ENCODE measurements at regions not wholly inside any gene's neighbourhood (a gene's known extent, or its start where the extent isn't known, plus 50 kb on each side); places are given as distances from the start of the nearest gene placed in this dataset.

- Histone ChIP-seq H3K9me3 (no peaks in the 10 kb centered on the region), H3K27ac (no peak overlapping the region), H3K36me3 (no peaks in the 10 kb centered on the region), H3K27me3 (no peaks in the 10 kb centered on the region), H3K4me1 (no peaks in the 10 kb centered on the region), H3K4me3 (no peak overlapping the region)
- DNase-seq (ENCODE audit: extremely low spot score in 2 of 2): no peak
- no peak for TF ChIP-seq POLR2AphosphoS5 (IDR thresholded peaks at IDR 0.05; ENCODE audit: insufficient read depth in 1 of 2, low read depth in 1 of 2)
- TF ChIP-seq POLR2A (IDR thresholded peaks at IDR 0.05): no peak
- no peak for TF ChIP-seq CTCF (IDR thresholded peaks at IDR 0.05)
- intact Hi-C loops (cut with DNase I): no loop called here
Measured at GRCh38 chr11:119970555-119971304, 167.2 kb downstream of the TRIM29 start.

GRCh38 chr11:119964136-119965025 lies 173.5 kb downstream of the TRIM29 start:
- Histone ChIP-seq H3K27ac (no peak overlapping the region), H3K4me1 (no peaks in the 10 kb centered on the region), H3K4me3 (no peak overlapping the region), H3K36me3 (no peaks in the 10 kb centered on the region), H3K9me3 (no peaks in the 10 kb centered on the region), H3K27me3 (no peaks in the 10 kb centered on the region)
- TF ChIP-seq CTCF (IDR thresholded peaks at IDR 0.05): no peak
- TF ChIP-seq POLR2A (IDR thresholded peaks at IDR 0.05): no peak
- no peak for TF ChIP-seq POLR2AphosphoS5 (IDR thresholded peaks at IDR 0.05; ENCODE audit: insufficient read depth in 1 of 2, low read depth in 1 of 2)
- no peak for DNase-seq (ENCODE audit: extremely low spot score in 2 of 2)
- intact Hi-C loops (cut with DNase I): no loop called here

- Histone ChIP-seq H3K27me3 (no peaks in the 10 kb centered on the region), H3K4me1 (no peaks in the 10 kb centered on the region), H3K4me3 (no peak overlapping the region), H3K9me3 (no peaks in the 10 kb centered on the region), H3K36me3 (no peaks in the 10 kb centered on the region), H3K27ac (no peak overlapping the region)
- DNase-seq (ENCODE audit: extremely low spot score in 2 of 2): no peak
- TF ChIP-seq CTCF (IDR thresholded peaks at IDR 0.05) (no peak), POLR2A (IDR thresholded peaks at IDR 0.05) (no peak), POLR2AphosphoS5 (IDR thresholded peaks at IDR 0.05; ENCODE audit: insufficient read depth in 1 of 2, low read depth in 1 of 2) (no peak)
- intact Hi-C loops (cut with DNase I): no loop called here
Measured at GRCh38 chr11:119957951-119958350, 180.0 kb downstream of the TRIM29 start.

- no peaks in the 10 kb centered on the region for H3K4me1 ChIP-seq
- no peaks in the 10 kb centered on the region for H3K27me3 ChIP-seq
- no peaks in the 10 kb centered on the region for H3K9me3 ChIP-seq
- H3K36me3 ChIP-seq: no peaks in the 10 kb centered on the region
- DNase-seq (ENCODE audit: extremely low spot score in 2 of 2): no peak
- TF ChIP-seq POLR2AphosphoS5 (IDR thresholded peaks at IDR 0.05; ENCODE audit: insufficient read depth in 1 of 2, low read depth in 1 of 2): no peak
- no peak for TF ChIP-seq POLR2A (IDR thresholded peaks at IDR 0.05)
- no peak for TF ChIP-seq CTCF (IDR thresholded peaks at IDR 0.05)
- no peak overlapping the region for H3K4me3 ChIP-seq
- intact Hi-C loops (cut with DNase I): no loop called here
- no peak overlapping the region for H3K27ac ChIP-seq
Measured at GRCh38 chr11:119952441-119952840, 185.5 kb downstream of the TRIM29 start.

- Histone ChIP-seq H3K4me1 (no peaks in the 10 kb centered on the region), H3K27ac (no peak overlapping the region)
Measured at GRCh38 chr11:119943298-119943655, 194.6 kb downstream of the TRIM29 start.

More at GRCh38 chr11:119943298-119943655, 194.6 kb downstream of the TRIM29 start:
- Histone ChIP-seq H3K27me3 (no peaks in the 10 kb centered on the region), H3K36me3 (no peaks in the 10 kb centered on the region), H3K4me3 (no peak overlapping the region), H3K9me3 (no peaks in the 10 kb centered on the region)
- intact Hi-C loops (cut with DNase I): no loop called here
- TF ChIP-seq POLR2AphosphoS5 (IDR thresholded peaks at IDR 0.05; ENCODE audit: insufficient read depth in 1 of 2, low read depth in 1 of 2) (no peak), CTCF (IDR thresholded peaks at IDR 0.05) (no peak), POLR2A (IDR thresholded peaks at IDR 0.05) (no peak)
- DNase-seq (ENCODE audit: extremely low spot score in 2 of 2): no peak
